Upper lobe of right lung (tissue), 1 donor: ENCODE measurements at regions not wholly inside any gene's neighbourhood (a gene's known extent, or its start where the extent isn't known, plus 50 kb on each side); places are given as distances from the start of the nearest gene placed in this dataset.
A peak's percentile ranks its signal among the peaks of the same experiment; 100 is the strongest.

Source experiments
- ATAC-seq: fragments of 200-7000 bp; cut with Tn5 transposase; one replicate; pipeline ENCODE4 v1.9.1; 2020; ENCODE audit warnings: mild to moderate bottlenecking, moderate library complexity
- DNase-seq: peaks from one replicate; pipeline ENCODE4 v3.0.0-alpha.2; 2020
- H3K27ac ChIP-seq: fragments of 200-600 bp; one replicate; pipeline ENCODE4 v1.8.0; 2022
- H3K27me3 ChIP-seq: fragments of 200-600 bp; one replicate; pipeline ENCODE4 v1.8.0; 2022; ENCODE audit warnings: mild to moderate bottlenecking
- H3K36me3 ChIP-seq: fragments of 200-600 bp; one replicate; pipeline ENCODE4 v1.8.0; 2022
- H3K4me1 ChIP-seq: fragments of 200-600 bp; one replicate; pipeline ENCODE4 v1.8.0; 2022
- H3K4me3 ChIP-seq: fragments of 200-600 bp; one replicate; pipeline ENCODE4 v1.8.0; 2022; ENCODE audit warnings: mild to moderate bottlenecking
- H3K9me3 ChIP-seq: fragments of 200-600 bp; one replicate; pipeline ENCODE4 v1.8.0; 2022
- intact Hi-C: fragments of 100-400 bp; cut with DNase I; formaldehyde crosslinking; loops from one replicate; pipeline ENCODE4 v1.11.0; 2022
- TF ChIP-seq, protein P1 (sequence below): fragments of 200-600 bp; IDR thresholded peaks from one replicate; pipeline ENCODE4 v1.8.0; 2022; ENCODE audit warnings: antibody characterized with exemption
- donor health status: DM: no; HTN: yes; CAD: no; lungs with severe emphysema.

DNA sequence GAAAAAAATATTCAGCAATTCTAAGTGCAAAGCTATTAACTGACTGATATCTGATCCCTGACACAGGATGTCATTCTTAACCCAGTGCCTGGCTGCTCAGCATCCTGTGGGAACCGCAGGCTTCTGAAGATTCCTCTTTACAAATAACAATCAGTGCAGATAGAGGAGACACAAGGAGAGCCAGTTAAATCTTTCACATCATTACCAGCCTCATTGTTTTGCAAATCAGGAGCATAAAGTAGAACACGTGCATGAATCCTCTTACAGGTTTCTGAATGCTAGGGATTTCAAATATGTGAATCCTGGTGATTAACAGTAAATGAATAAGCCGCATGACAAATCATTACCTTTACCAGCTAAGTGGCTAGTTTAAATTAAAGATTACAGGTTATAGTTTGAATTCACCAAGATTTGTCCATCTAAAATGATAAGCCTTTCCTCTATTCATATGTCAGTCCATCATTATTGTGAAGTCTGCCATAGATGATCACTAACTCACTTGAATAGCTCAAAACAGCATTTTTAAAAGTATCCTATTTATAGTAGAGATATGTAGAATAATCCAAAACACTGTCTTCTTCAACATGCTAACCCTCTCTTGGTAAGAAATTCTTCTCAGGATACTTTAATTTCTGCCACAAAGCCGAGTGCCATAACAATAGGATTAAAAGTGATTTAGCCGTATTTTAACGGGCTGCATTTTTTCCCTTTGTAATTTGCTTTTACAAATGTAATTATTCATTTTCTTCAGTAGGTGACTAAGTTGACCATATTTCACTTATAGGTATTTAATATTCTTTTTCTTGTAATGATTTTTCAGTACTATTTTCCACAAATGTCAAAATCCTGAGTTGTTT is 367.3 kb upstream of the EPHA7 start:
- no peaks in the 10 kb centered on the region for H3K36me3 ChIP-seq
- intact Hi-C loops: no loop called here
- no peak overlapping the region for H3K27ac ChIP-seq
- no peak for ATAC-seq
- TF ChIP-seq, protein P1, sequence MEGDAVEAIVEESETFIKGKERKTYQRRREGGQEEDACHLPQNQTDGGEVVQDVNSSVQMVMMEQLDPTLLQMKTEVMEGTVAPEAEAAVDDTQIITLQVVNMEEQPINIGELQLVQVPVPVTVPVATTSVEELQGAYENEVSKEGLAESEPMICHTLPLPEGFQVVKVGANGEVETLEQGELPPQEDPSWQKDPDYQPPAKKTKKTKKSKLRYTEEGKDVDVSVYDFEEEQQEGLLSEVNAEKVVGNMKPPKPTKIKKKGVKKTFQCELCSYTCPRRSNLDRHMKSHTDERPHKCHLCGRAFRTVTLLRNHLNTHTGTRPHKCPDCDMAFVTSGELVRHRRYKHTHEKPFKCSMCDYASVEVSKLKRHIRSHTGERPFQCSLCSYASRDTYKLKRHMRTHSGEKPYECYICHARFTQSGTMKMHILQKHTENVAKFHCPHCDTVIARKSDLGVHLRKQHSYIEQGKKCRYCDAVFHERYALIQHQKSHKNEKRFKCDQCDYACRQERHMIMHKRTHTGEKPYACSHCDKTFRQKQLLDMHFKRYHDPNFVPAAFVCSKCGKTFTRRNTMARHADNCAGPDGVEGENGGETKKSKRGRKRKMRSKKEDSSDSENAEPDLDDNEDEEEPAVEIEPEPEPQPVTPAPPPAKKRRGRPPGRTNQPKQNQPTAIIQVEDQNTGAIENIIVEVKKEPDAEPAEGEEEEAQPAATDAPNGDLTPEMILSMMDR: no peak
- no peak overlapping the region for H3K4me3 ChIP-seq
- no peaks in the 10 kb centered on the region for H3K27me3 ChIP-seq
- H3K9me3 ChIP-seq: no peaks in the 10 kb centered on the region
- DNase-seq: no peak
- no peaks in the 10 kb centered on the region for H3K4me1 ChIP-seq

DNA sequence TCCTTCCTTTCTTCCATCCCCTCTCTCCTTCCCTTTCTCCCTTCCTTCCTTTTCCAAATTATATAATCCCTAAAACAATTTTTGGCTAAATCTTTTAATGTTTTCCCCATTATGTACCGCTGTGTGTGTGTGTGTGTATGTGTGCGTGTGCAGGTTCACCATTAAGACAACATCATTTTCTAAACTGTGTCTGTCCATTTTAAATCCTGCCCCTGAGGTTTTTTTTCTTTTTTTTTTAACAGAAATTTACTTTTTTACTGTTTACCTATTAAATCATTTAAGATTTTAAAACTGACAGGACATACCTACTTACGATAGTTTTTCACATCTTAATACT is 366.3 kb upstream of the EPHA7 start:
- no peaks in the 10 kb centered on the region for H3K4me1 ChIP-seq
- TF ChIP-seq, protein P1: no peak
- intact Hi-C loops: no loop called here
- no peaks in the 10 kb centered on the region for H3K36me3 ChIP-seq
- no peak overlapping the region for H3K27ac ChIP-seq
- no peaks in the 10 kb centered on the region for H3K27me3 ChIP-seq
- H3K4me3 ChIP-seq: no peak overlapping the region
- DNase-seq (no peak), ATAC-seq (no peak)
- no peaks in the 10 kb centered on the region for H3K9me3 ChIP-seq

DNA sequence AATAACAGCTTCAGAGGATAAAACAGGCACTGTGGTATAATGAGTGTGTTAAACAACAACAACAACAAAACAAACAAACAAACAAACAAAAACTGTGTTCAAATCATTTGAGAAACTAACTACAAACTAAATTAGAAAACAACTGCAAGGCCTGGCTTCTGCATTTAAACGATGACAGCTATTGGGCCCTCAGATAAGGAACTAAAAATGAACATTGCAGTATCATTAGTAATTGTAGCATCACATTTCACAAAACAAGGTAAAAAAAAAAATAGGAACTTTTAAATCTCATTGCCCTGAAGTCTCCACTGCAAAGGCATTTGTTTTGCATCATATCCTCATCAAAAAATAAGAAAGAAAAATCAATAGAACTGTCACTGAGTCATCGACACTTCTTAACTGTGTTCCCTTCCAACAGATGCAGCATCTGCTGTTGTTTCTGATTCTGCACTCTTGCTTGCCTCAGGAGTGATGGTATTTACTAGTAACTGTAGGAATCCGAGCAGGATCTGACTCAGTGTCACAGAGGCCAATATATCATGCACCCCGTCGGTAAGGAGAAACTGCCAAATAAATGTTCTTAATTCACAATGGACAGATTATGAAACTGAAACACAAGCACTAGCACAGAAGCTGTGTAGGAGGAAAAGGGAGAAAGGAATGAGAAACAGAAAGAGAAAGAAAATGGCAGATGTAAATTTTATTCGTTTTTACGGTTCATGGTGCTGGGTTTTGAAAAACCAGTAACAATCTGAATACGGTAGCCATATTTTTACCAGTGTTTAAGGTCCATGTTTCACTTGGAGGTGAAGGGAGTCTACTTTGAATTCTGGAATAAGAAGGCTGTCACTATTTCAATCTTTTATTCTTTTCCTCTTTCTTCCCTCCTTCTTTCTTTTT is 365.7 kb upstream of the EPHA7 start:
- intact Hi-C loops: no loop called here
- no peak overlapping the region for H3K27ac ChIP-seq

DNA sequence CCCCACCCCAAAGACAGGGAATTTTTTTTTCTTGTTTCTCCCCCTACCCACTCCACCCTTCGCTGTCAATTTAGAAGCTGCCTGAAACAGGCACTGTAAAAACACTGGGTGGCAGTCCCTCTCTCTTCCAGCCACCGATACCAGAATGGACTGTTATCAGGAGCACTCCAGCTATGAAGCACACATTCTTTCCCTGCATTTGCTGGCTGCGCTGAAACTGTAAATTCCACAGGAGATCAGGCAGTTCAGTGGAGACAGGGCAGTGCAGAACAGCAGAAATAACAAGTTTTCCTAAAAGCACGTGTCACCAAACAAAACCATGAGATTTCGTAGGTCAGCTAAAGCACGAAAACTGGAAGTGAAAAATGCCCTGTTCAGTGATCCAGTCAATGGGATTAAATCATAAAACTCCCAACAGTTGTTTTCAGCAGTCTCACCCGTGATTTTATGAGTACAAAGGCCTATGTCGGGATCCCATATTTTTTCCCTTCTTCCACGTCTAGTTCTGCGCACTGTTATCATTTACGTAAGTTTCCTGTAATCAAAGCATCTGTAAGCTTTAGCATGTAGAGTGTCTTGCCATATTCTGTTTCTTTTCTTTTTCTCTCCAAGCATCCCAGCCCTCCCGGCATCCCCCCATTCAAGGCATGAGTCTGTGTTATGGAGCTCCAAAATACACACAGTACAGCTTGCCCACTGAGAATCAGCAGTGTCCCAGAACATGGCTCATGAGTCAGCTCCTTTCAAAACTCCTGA is 359.9 kb upstream of the EPHA7 start:
- intact Hi-C loops: no loop called here
- Histone ChIP-seq H3K27me3 (no peaks in the 10 kb centered on the region), H3K4me3 (no peak overlapping the region), H3K27ac (no peak overlapping the region), H3K36me3 (no peaks in the 10 kb centered on the region), H3K9me3 (no peaks in the 10 kb centered on the region), H3K4me1 (no peaks in the 10 kb centered on the region)
- TF ChIP-seq, protein P1: no peak
- no peak for DNase-seq
- ATAC-seq: peak; percentile 49

More for the DNA sequence above, 365.7 kb upstream of the EPHA7 start:
- no peaks in the 10 kb centered on the region for H3K36me3 ChIP-seq
- no peak overlapping the region for H3K4me3 ChIP-seq
- H3K4me1 ChIP-seq: no peaks in the 10 kb centered on the region
- ATAC-seq (no peak), DNase-seq (no peak)
- no peaks in the 10 kb centered on the region for H3K9me3 ChIP-seq
- no peaks in the 10 kb centered on the region for H3K27me3 ChIP-seq
- TF ChIP-seq, protein P1: no peak

DNA sequence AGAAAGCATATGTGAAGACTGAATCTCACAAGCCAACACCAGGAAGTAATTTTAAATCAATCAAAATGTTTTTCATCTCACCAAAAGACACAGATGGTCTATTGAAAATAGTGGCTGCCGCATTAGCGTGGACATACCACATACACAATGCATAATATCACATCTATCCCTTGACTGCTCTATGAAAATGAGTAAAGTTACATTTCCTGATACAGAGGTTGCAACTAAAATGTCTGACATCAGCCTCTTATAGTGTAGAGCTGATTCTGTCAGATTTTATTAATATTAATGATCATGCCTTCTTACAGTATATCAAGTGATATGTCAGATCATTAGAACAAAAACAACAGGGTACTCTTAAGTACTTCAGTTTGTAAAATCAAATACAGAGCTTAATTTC is 339.8 kb upstream of the EPHA7 start:
- intact Hi-C loops: no loop called here
- Histone ChIP-seq H3K27me3 (no peaks in the 10 kb centered on the region), H3K9me3 (no peaks in the 10 kb centered on the region), H3K27ac (no peak overlapping the region), H3K4me1 (no peaks in the 10 kb centered on the region), H3K4me3 (no peak overlapping the region), H3K36me3 (no peaks in the 10 kb centered on the region)
- no peak for ATAC-seq
- DNase-seq: no peak
- TF ChIP-seq, protein P1: no peak
